Upper lobe of left lung (tissue), 4 donors: ENCODE measurements at regions not wholly inside any gene's neighbourhood (a gene's known extent, or its start where the extent isn't known, plus 50 kb on each side); places are given as distances from the start of the nearest gene placed in this dataset.

ENCODE experiments used
- POLR2A ChIP-seq, 4 donors: fragments of 450-650 bp; IDR thresholded peaks; one replicate each; pipeline ENCODE4 v1.5.1; 2016 to 2017; ENCODE audit warnings: antibody characterized with exemption in 4 of 4, mild to moderate bottlenecking in 2 of 4
- TF ChIP-seq, protein P1 (sequence below), 6 experiments: fragments of 450-650 bp in 4 of 6; fragments of 200-600 bp in 2 of 6; sonication (generic) in 2 of 6; IDR thresholded peaks; one replicate each; pipeline ENCODE4 v1.5.1; 2016 to 2019; ENCODE audit warnings: antibody characterized with exemption in 6 of 6

DNA sequence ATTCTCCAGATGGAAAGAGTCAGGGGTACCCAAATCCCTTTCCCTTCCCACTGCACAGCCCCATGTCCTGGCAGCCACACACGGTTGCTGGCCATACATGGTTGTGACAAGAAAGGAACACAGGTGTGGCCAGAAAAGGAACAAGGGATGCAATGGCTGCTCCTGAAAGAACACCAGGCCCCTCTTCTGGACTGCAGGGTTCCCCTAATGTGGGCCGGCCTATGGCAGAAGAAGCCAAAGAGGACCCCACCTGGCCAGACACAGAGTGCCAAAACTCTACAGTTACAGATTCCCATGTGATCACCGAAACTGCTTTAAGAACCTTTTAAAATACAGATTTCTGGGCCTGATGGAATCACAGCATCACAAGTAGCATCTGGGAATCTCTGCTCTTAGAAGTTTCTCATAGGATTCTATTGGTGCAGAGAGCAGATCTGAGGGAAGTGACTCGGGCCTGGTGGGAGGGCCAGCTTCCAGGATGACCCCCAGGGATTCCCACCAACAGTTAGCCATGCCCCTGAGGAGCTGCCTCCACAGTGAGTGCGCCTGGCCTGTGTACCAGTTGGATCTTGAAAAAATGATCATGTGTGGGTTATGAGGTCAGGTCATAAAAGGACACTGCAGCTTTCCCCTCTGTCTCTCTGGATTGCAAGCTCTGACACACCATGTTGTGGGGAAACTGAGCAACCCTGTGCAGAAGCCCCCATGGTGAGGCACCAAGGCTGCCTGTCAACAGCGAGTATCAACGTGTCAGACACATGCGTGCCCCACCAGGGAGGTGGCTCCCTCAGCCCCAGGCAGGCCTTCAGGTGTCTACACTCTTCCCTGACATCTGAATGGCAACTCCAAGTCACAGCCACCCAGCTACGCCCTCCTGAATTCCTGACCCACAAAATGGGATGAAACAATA, 89.6 kb upstream of the LANCL2 start:
- TF ChIP-seq, protein P1, sequence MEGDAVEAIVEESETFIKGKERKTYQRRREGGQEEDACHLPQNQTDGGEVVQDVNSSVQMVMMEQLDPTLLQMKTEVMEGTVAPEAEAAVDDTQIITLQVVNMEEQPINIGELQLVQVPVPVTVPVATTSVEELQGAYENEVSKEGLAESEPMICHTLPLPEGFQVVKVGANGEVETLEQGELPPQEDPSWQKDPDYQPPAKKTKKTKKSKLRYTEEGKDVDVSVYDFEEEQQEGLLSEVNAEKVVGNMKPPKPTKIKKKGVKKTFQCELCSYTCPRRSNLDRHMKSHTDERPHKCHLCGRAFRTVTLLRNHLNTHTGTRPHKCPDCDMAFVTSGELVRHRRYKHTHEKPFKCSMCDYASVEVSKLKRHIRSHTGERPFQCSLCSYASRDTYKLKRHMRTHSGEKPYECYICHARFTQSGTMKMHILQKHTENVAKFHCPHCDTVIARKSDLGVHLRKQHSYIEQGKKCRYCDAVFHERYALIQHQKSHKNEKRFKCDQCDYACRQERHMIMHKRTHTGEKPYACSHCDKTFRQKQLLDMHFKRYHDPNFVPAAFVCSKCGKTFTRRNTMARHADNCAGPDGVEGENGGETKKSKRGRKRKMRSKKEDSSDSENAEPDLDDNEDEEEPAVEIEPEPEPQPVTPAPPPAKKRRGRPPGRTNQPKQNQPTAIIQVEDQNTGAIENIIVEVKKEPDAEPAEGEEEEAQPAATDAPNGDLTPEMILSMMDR (IDR thresholded peaks at IDR 0.05), result no peak
- TF ChIP-seq POLR2A (IDR thresholded peaks at IDR 0.05), result no peak
